ENCODE measurements at regions not wholly inside any gene's neighbourhood (a gene's known extent, or its start where the extent isn't known, plus 50 kb on each side); places are given as distances from the start of the nearest gene placed in this dataset.
A peak's percentile ranks its signal among the peaks of the same experiment; 100 is the strongest.

GRCh38 chr2:64283641-64284361 lies 139.6 kb upstream of the PELI1 start:
- TF ChIP-seq, protein P1, sequence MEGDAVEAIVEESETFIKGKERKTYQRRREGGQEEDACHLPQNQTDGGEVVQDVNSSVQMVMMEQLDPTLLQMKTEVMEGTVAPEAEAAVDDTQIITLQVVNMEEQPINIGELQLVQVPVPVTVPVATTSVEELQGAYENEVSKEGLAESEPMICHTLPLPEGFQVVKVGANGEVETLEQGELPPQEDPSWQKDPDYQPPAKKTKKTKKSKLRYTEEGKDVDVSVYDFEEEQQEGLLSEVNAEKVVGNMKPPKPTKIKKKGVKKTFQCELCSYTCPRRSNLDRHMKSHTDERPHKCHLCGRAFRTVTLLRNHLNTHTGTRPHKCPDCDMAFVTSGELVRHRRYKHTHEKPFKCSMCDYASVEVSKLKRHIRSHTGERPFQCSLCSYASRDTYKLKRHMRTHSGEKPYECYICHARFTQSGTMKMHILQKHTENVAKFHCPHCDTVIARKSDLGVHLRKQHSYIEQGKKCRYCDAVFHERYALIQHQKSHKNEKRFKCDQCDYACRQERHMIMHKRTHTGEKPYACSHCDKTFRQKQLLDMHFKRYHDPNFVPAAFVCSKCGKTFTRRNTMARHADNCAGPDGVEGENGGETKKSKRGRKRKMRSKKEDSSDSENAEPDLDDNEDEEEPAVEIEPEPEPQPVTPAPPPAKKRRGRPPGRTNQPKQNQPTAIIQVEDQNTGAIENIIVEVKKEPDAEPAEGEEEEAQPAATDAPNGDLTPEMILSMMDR (IDR thresholded peaks at IDR 0.05): no peak
- TF ChIP-seq EP300 (IDR thresholded peaks at IDR 0.05) (peak in 1 of 4 donors; percentile 56), POLR2A (IDR thresholded peaks at IDR 0.05) (no peak), POLR2AphosphoS5 (IDR thresholded peaks at IDR 0.05) (peak; percentile 16 to 78 (median 53))
